NCI-H2227 treated with DMSO at 0.1 percent for 48 hours (cell line): ENCODE measurements at regions not wholly inside any gene's neighbourhood (a gene's known extent, or its start where the extent isn't known, plus 50 kb on each side); places are given as distances from the start of the nearest gene placed in this dataset.

Experiments
- DNase-seq: peaks from one replicate; lab custom pipeline; 2025; lab: John Stamatoyannopoulos, UW

- DNase-seq, result no peak
Measured at GRCh38 chr20:17858450-17859001, 110.1 kb downstream of the SNX5 start.

- no peak for DNase-seq
Measured at GRCh38 chr20:17857639-17858449, 110.8 kb downstream of the SNX5 start.

GRCh38 chr20:17856837-17857605 is 111.6 kb downstream of the SNX5 start:
- no peak for DNase-seq

GRCh38 chr20:17856024-17856564 is 112.5 kb downstream of the SNX5 start:
- DNase-seq, result no peak

GRCh38 chr20:17854307-17854903 is 114.2 kb downstream of the SNX5 start:
- no peak for DNase-seq

- no peak for DNase-seq
Measured at GRCh38 chr20:17852323-17852722, 116.3 kb downstream of the SNX5 start.

- no peak for DNase-seq
Measured at GRCh38 chr20:17850684-17851026, 117.9 kb downstream of the SNX5 start.

- DNase-seq, result no peak
Measured at GRCh38 chr20:17849901-17850683, 118.5 kb downstream of the SNX5 start.

- DNase-seq, result no peak
Measured at GRCh38 chr20:17849138-17849900, 119.3 kb downstream of the SNX5 start.

- no peak for DNase-seq
Measured at GRCh38 chr20:17848249-17849048, 120.1 kb downstream of the SNX5 start.

GRCh38 chr20:17845701-17846475 is 122.7 kb downstream of the SNX5 start:
- no peak for DNase-seq

- DNase-seq, result no peak
Measured at GRCh38 chr20:17844549-17845298, 123.9 kb downstream of the SNX5 start.

GRCh38 chr20:17844133-17844429 is 124.5 kb downstream of the SNX5 start:
- DNase-seq, result no peak

GRCh38 chr20:17843246-17844132 is 125.1 kb downstream of the SNX5 start:
- DNase-seq, result no peak

- no peak for DNase-seq
Measured at GRCh38 chr20:17841751-17842215, 126.8 kb downstream of the SNX5 start.

- no peak for DNase-seq
Measured at GRCh38 chr20:17840423-17840822, 128.2 kb downstream of the SNX5 start.

GRCh38 chr20:17838921-17839320 is 129.7 kb downstream of the SNX5 start:
- no peak for DNase-seq

- no peak for DNase-seq
Measured at GRCh38 chr20:17837179-17837578, 131.4 kb downstream of the SNX5 start.
